ENCODE measurements at regions not wholly inside any gene's neighbourhood (a gene's known extent, or its start where the extent isn't known, plus 50 kb on each side); places are given as distances from the start of the nearest gene placed in this dataset.

DNA sequence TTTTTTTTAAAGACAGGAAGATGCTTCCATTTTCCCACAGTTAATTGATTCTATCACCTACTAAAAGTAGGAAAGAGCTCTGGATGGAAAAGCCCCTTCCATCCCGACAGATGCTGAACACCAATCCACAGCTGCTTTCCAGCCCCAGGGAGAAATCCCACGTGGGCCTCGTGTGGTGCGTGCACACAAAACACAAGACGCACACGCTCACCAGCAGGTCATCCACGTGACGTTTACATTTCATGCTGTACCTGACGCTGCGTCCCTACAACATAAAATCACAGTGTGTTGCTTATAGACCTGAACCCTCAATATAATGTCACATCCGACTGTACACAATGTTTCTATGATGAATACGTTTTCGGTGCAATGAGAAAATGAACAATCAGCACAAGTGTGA lies 50.2 kb upstream of the DACT2 start:
- ATAC-seq (ENCODE audit: poor library complexity), result no peak
- H3K27ac Mint-ChIP-seq, result no peak overlapping the region

DNA sequence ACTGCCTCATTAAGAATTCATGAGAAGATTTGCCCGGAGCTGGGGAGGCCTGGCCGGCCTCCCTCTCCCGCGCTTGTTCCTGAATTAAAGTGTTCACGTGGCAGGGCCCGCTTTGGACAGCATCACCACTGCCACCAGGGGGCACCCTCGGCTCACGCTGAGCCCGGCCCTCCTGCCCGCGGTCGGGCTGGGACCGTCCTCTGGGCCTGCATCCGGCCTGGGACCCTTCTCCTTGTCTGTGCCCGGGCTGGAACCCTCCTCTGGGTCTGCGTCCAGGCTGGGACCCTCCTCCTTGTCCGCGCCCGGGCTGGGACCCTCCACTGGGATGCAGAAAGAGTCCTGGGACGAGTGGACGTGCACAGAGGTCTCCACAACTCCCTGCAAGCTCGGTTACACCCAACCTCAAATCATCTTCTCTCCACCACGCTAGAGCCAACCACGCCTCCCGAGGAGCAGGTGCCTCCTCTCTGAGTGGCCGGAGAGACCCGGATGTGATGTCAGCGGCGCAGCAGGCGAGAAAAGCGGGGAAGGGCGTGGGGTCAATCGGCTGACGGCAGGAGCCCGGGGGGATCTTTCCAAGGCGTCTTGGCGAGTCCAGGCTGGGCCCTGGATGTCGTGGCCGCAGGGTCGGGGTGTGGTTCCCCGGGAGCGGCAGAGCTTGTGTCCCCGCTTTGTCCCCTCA lies 50.9 kb upstream of the DACT2 start:
- POLR2A ChIA-PET, result interaction anchor here (0.7 kb wide), 1 partner anchor 511 kb away, joined by 3 read pairs; no protein-coding TSS in a partner anchor
- H3K36me3 Mint-ChIP-seq (ENCODE audit: low read depth), result no peaks in the 10 kb centered on the region
- Histone ChIP-seq H3K36me3 (ENCODE audit: insufficient read depth, low read length) (no peaks in the 10 kb centered on the region), H3K27ac (ENCODE audit: low read depth in 1 of 2, low read length in 2 of 2) (no peak overlapping the region), H3K4me1 (ENCODE audit: insufficient read depth, low read length) (peaks cover 8% of the 10 kb centered on the region), H3K27me3 (ENCODE audit: control insufficient read depth in 1 of 2, insufficient read depth in 2 of 2, low read length in 2 of 2) (no peaks in the 10 kb centered on the region), H3K9me3 (ENCODE audit: control insufficient read depth in 1 of 2, insufficient read depth in 1 of 2, low read length in 2 of 2) (peaks cover 0 to 8% of the 10 kb centered on the region in 2 experiments), H3K4me3 (ENCODE audit: low read length) (no peak overlapping the region)
- peaks cover 5% of the 10 kb centered on the region for H3K4me1 Mint-ChIP-seq (ENCODE audit: low read depth)
- TF ChIP-seq, protein P1, sequence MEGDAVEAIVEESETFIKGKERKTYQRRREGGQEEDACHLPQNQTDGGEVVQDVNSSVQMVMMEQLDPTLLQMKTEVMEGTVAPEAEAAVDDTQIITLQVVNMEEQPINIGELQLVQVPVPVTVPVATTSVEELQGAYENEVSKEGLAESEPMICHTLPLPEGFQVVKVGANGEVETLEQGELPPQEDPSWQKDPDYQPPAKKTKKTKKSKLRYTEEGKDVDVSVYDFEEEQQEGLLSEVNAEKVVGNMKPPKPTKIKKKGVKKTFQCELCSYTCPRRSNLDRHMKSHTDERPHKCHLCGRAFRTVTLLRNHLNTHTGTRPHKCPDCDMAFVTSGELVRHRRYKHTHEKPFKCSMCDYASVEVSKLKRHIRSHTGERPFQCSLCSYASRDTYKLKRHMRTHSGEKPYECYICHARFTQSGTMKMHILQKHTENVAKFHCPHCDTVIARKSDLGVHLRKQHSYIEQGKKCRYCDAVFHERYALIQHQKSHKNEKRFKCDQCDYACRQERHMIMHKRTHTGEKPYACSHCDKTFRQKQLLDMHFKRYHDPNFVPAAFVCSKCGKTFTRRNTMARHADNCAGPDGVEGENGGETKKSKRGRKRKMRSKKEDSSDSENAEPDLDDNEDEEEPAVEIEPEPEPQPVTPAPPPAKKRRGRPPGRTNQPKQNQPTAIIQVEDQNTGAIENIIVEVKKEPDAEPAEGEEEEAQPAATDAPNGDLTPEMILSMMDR (IDR thresholded peaks at IDR 0.05), result peak; percentile 66
- ATAC-seq (ENCODE audit: poor library complexity) (no peak), DNase-seq (peak in 13 of 14 experiments; percentile 33 to 71 (median 54))
- no peaks in the 10 kb centered on the region for H3K27me3 Mint-ChIP-seq
- H3K9me3 Mint-ChIP-seq, result no peaks in the 10 kb centered on the region
- intact Hi-C loops (cut with DNase I, micrococcal nuclease), result loop anchor here (1.0 kb wide), 1 partner anchor 514 kb away; no protein-coding TSS in a partner anchor
- no peak overlapping the region for H3K27ac Mint-ChIP-seq
- H3K4me3 Mint-ChIP-seq, result no peak overlapping the region
- CTCF ChIA-PET, result no interaction called here

More for the DNA sequence above, 50.2 kb upstream of the DACT2 start:
- Mint-ChIP-seq H3K9me3 (no peaks in the 10 kb centered on the region), H3K27me3 (no peaks in the 10 kb centered on the region), H3K4me3 (no peak overlapping the region), H3K4me1 (ENCODE audit: low read depth) (peaks cover 5% of the 10 kb centered on the region), H3K36me3 (ENCODE audit: low read depth) (no peaks in the 10 kb centered on the region)
- Histone ChIP-seq H3K4me3 (ENCODE audit: low read length) (no peak overlapping the region), H3K27ac (ENCODE audit: low read depth in 1 of 2, low read length in 2 of 2) (no peak overlapping the region), H3K9me3 (ENCODE audit: control insufficient read depth in 1 of 2, insufficient read depth in 1 of 2, low read length in 2 of 2) (peaks cover 0 to 10% of the 10 kb centered on the region in 2 experiments), H3K4me1 (ENCODE audit: insufficient read depth, low read length) (peaks cover 8% of the 10 kb centered on the region), H3K27me3 (ENCODE audit: control insufficient read depth in 1 of 2, insufficient read depth in 2 of 2, low read length in 2 of 2) (no peaks in the 10 kb centered on the region), H3K36me3 (ENCODE audit: insufficient read depth, low read length) (no peaks in the 10 kb centered on the region)
- ChIA-PET POLR2A (interaction anchor here (0.7 kb wide), 1 partner anchor 512 kb away, joined by 3 read pairs; no protein-coding TSS in a partner anchor), CTCF (no interaction called here)
- intact Hi-C loops (cut with DNase I, micrococcal nuclease), result loop anchor here (1.0 kb wide), 1 partner anchor 515 kb away; no protein-coding TSS in a partner anchor
- DNase-seq, result no peak
- TF ChIP-seq, protein P1 (IDR thresholded peaks at IDR 0.05), result no peak

DNA sequence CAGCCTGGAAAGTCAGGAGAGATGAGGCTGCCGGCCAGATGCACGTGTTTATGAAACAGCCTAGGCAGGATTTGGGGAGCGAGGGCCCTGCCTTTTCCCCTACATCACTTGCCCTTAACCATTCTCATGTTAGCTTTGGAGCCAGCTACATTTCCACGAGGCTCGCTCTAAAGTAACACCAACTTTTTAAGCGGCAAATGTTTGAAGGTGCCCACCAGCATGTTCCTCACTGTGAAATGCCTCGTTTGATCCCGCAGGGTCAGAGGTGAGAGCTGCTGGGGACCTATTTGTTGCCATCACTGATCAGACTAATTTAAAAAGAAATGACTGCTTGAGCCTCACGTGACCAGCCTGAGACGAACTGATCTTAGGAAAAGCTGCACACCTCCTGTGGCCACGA lies 51.6 kb upstream of the DACT2 start:
- Histone ChIP-seq H3K9me3 (ENCODE audit: control insufficient read depth in 1 of 2, insufficient read depth in 1 of 2, low read length in 2 of 2) (peaks cover 0 to 4% of the 10 kb centered on the region in 2 experiments), H3K36me3 (ENCODE audit: insufficient read depth, low read length) (no peaks in the 10 kb centered on the region), H3K27ac (ENCODE audit: low read depth in 1 of 2, low read length in 2 of 2) (no peak overlapping the region), H3K27me3 (ENCODE audit: control insufficient read depth in 1 of 2, insufficient read depth in 2 of 2, low read length in 2 of 2) (no peaks in the 10 kb centered on the region), H3K4me3 (ENCODE audit: low read length) (no peak overlapping the region), H3K4me1 (ENCODE audit: insufficient read depth, low read length) (peaks cover 8% of the 10 kb centered on the region)
- ChIA-PET CTCF (no interaction called here), POLR2A (no interaction called here)
- no peaks in the 10 kb centered on the region for H3K36me3 Mint-ChIP-seq (ENCODE audit: low read depth)
- H3K27ac Mint-ChIP-seq, result no peak overlapping the region
- no peaks in the 10 kb centered on the region for H3K9me3 Mint-ChIP-seq
- TF ChIP-seq, protein P1 (IDR thresholded peaks at IDR 0.05), result no peak
- ATAC-seq (ENCODE audit: poor library complexity), result no peak
- intact Hi-C loops (cut with DNase I, micrococcal nuclease), result no loop called here
- H3K27me3 Mint-ChIP-seq, result no peaks in the 10 kb centered on the region
- no peak for DNase-seq
- no peak overlapping the region for H3K4me3 Mint-ChIP-seq
- H3K4me1 Mint-ChIP-seq (ENCODE audit: low read depth), result peaks cover 5% of the 10 kb centered on the region
